Karpas-422 (cell line): ENCODE measurements at regions not wholly inside any gene's neighbourhood (a gene's known extent, or its start where the extent isn't known, plus 50 kb on each side); places are given as distances from the start of the nearest gene placed in this dataset.

Experiments
- DNase-seq: peaks from one replicate; pipeline ENCODE4 v3.0.0-alpha.2; 2015
- H2AFZ ChIP-seq: fragments of 200-600 bp; sonication (generic); 2 replicates; pipeline ENCODE4 v1.6.1; 2014; ENCODE audit warnings: antibody characterized with exemption, low read length, mixed read lengths
- H3K27ac ChIP-seq: fragments of 200-600 bp; sonication (generic); 2 replicates; pipeline ENCODE4 v1.5.1; 2014; ENCODE audit warnings: mild to moderate bottlenecking, low read length, moderate library complexity
- H3K27me3 ChIP-seq: fragments of 200-600 bp; sonication (generic); 2 replicates; pipeline ENCODE4 v1.6.1; 2014; ENCODE audit warnings: low read length, mixed read lengths
- H3K36me3 ChIP-seq: fragments of 200-600 bp; sonication (generic); 2 replicates; pipeline ENCODE4 v1.6.1; 2014; ENCODE audit warnings: low read length, mixed read lengths; ENCODE audit not compliant: insufficient read depth
- H3K4me1 ChIP-seq: fragments of 200-600 bp; sonication (generic); 2 replicates; pipeline ENCODE4 v1.6.1; 2014; ENCODE audit warnings: mild to moderate bottlenecking, low read length, mixed read lengths
- H3K4me2 ChIP-seq: fragments of 200-600 bp; sonication (generic); 2 replicates; pipeline ENCODE4 v1.6.1; 2014; ENCODE audit warnings: low read length, low read depth, mild to moderate bottlenecking; ENCODE audit not compliant: poor library complexity, severe bottlenecking
- H3K4me3 ChIP-seq: fragments of 200-600 bp; sonication (generic); 2 replicates; pipeline ENCODE4 v1.5.1; 2014; ENCODE audit warnings: mild to moderate bottlenecking, antibody characterized with exemption, low read length, mixed read lengths
- H3K79me2 ChIP-seq: fragments of 200-600 bp; sonication (generic); 2 replicates; pipeline ENCODE4 v1.6.1; 2014; ENCODE audit warnings: mild to moderate bottlenecking, low read length, mixed read lengths
- H3K9ac ChIP-seq: fragments of 200-600 bp; sonication (generic); 2 replicates; pipeline ENCODE4 v1.6.0; 2014; ENCODE audit warnings: low read length
- H3K9me2 ChIP-seq: fragments of 200-600 bp; sonication (generic), shearing (Covaris generic); replicated peaks from 2 replicates; pipeline ENCODE4 v1.6.0; 2014; ENCODE audit warnings: mild to moderate bottlenecking, low read length, moderate library complexity; ENCODE audit not compliant: insufficient read depth
- H3K9me3 ChIP-seq: fragments of 300-700, 200-600 bp; sonication (generic); 2 replicates; pipeline ENCODE4 v1.6.1; 2014; ENCODE audit warnings: low read length, mixed read lengths
- H4K20me1 ChIP-seq: fragments of 200-600 bp; sonication (generic); 2 replicates; pipeline ENCODE4 v1.6.1; 2014; ENCODE audit warnings: mild to moderate bottlenecking, antibody characterized with exemption, low read length, low read depth; ENCODE audit not compliant: insufficient read depth

DNA sequence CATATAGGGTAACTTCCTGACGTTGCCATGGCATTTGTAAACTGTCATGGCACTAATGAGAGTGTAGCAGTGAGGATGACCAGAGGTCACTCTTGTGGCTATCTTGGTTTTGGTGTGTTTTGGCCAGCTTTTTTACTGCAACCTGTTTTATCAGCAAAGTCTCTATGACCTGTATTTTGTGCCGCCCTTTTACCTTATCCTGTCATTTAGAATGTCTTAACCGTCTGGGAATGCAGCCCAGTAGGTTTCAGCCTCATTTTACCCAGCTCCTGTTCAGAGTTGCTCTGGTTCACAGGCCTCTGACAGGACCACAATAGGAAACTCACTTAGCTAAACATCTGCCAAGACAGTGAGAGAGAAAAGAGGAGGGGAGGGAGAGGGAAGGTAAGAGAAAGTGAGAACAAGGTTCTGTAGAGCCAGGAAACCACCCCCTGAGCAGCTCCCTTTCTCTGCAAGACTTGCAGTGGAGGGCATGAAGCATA lies 64.8 kb upstream of the PLEKHG3 start:
- Histone ChIP-seq H3K4me1 (no peaks in the 10 kb centered on the region; the same call in 1 of the 2 replicates), H3K4me2 (no peak overlapping the region), H3K27ac (no peak overlapping the region), H3K4me3 (no peak overlapping the region), H3K9ac (no peak overlapping the region), H4K20me1 (no peaks in the 10 kb centered on the region), H2AFZ (no peak overlapping the region), H3K79me2 (no peaks in the 10 kb centered on the region), H3K9me3 (no peaks in the 10 kb centered on the region), H3K36me3 (no peaks in the 10 kb centered on the region), H3K9me2 (no peaks in the 10 kb centered on the region), H3K27me3 (no peaks in the 10 kb centered on the region)
- no peak for DNase-seq

DNA sequence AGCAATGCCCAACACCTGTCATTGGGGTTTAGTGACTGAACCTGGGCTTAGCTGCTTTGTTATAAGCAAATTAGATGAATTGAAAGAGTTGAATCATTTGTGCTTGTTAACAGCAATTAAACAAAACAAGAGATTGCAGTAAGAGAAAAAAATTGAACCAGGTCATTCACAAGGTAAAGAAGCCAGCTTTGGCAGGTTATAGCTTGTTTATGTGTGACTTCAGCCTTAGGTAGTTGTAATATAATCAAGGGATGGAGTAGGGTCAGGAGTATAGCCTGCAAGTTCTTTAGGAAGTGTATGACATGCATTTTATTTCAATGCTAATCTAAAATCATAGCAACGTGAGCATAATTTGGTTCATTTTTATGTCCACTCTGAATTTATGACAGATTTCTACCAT lies 63.4 kb upstream of the PLEKHG3 start:
- no peak overlapping the region for H3K27ac ChIP-seq
- no peaks in the 10 kb centered on the region for H3K9me3 ChIP-seq
- H3K4me2 ChIP-seq = no peak overlapping the region
- no peak overlapping the region for H3K4me3 ChIP-seq
- H3K79me2 ChIP-seq = no peaks in the 10 kb centered on the region
- H3K4me1 ChIP-seq = no peaks in the 10 kb centered on the region; the same call in 1 of the 2 replicates
- no peaks in the 10 kb centered on the region for H3K9me2 ChIP-seq
- no peak for DNase-seq
- no peaks in the 10 kb centered on the region for H3K36me3 ChIP-seq
- H2AFZ ChIP-seq = no peak overlapping the region
- H3K27me3 ChIP-seq = no peaks in the 10 kb centered on the region
- H4K20me1 ChIP-seq = no peaks in the 10 kb centered on the region
- no peak overlapping the region for H3K9ac ChIP-seq

DNA sequence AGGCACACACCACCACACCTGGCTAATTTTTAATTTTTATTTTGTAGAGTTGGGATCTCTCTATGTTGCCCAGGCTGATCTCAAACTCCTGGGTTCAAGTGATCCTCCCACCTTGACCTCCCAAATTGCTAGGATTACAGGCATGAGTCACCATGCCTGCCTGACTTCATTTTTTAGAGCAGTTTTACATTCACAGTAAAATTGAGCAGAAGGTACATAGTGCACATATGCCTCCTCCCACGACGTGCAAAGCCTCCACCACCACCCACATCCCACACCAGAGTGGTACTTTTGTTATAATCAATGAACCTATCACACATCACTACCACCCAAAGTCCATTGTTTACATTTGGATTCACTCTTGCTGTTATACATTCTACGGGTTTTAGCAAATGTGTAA lies 62.5 kb upstream of the PLEKHG3 start:
- no peaks in the 10 kb centered on the region for H4K20me1 ChIP-seq

DNA sequence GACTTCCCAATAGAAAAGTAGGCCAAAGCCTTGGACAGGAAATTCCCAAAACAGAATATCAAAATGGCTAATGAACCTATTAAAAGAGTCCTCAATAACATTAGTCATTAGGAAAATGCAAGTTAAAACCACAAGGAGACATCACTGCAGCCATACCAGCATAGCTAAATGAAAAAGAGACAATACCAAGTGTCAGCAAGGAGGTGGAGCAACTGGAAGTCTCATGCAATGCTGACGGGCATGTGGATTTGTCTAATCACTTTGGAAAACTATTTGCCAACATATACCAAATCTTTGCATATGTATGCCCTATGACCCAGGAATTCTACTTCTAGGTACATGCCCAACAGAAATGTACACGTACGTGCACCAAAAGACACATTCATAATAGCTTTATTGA lies 60.5 kb upstream of the PLEKHG3 start:
- no peak for DNase-seq
- Histone ChIP-seq H3K27ac (no peak overlapping the region), H3K9ac (no peak overlapping the region), H3K9me3 (no peaks in the 10 kb centered on the region), H3K27me3 (no peaks in the 10 kb centered on the region), H2AFZ (no peak overlapping the region), H4K20me1 (no peaks in the 10 kb centered on the region), H3K79me2 (no peaks in the 10 kb centered on the region), H3K36me3 (no peaks in the 10 kb centered on the region), H3K9me2 (no peaks in the 10 kb centered on the region), H3K4me1 (no peaks in the 10 kb centered on the region), H3K4me3 (no peak overlapping the region), H3K4me2 (no peak overlapping the region)

More for the DNA sequence above, 62.5 kb upstream of the PLEKHG3 start:
- Histone ChIP-seq H3K79me2 (no peaks in the 10 kb centered on the region), H3K27me3 (no peaks in the 10 kb centered on the region), H3K4me1 (no peaks in the 10 kb centered on the region; the same call in 1 of the 2 replicates), H3K4me2 (no peak overlapping the region), H3K9me3 (no peaks in the 10 kb centered on the region), H3K4me3 (no peak overlapping the region), H3K9me2 (no peaks in the 10 kb centered on the region), H3K27ac (no peak overlapping the region), H2AFZ (no peak overlapping the region), H3K36me3 (no peaks in the 10 kb centered on the region), H3K9ac (no peak overlapping the region)
- no peak for DNase-seq

DNA sequence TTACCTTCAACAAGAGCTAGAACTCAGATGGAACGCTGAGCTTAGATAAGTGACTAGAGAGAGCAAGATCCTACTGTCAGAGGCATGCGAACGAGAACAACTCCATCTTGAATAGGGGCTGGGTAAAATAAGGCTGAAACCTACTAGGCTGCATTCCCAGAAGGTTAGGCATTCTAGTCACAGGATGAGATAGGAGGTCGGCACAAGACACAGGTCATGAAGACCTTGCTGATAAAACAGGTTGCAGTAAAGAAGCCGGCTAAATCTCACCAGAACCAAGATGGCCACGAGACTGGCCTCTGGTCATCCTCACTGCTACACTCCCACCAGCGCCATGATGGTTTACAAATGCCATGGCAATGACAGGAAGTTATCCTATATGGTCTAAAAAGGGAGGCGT lies 59.6 kb upstream of the PLEKHG3 start:
- Histone ChIP-seq H3K27me3 (no peaks in the 10 kb centered on the region), H2AFZ (no peak overlapping the region), H3K4me2 (no peak overlapping the region), H3K79me2 (no peaks in the 10 kb centered on the region), H4K20me1 (no peaks in the 10 kb centered on the region), H3K36me3 (no peaks in the 10 kb centered on the region), H3K27ac (no peak overlapping the region), H3K9ac (no peak overlapping the region), H3K9me2 (no peaks in the 10 kb centered on the region), H3K9me3 (no peaks in the 10 kb centered on the region), H3K4me1 (peaks cover 4% of the 10 kb centered on the region), H3K4me3 (no peak overlapping the region)
- no peak for DNase-seq

DNA sequence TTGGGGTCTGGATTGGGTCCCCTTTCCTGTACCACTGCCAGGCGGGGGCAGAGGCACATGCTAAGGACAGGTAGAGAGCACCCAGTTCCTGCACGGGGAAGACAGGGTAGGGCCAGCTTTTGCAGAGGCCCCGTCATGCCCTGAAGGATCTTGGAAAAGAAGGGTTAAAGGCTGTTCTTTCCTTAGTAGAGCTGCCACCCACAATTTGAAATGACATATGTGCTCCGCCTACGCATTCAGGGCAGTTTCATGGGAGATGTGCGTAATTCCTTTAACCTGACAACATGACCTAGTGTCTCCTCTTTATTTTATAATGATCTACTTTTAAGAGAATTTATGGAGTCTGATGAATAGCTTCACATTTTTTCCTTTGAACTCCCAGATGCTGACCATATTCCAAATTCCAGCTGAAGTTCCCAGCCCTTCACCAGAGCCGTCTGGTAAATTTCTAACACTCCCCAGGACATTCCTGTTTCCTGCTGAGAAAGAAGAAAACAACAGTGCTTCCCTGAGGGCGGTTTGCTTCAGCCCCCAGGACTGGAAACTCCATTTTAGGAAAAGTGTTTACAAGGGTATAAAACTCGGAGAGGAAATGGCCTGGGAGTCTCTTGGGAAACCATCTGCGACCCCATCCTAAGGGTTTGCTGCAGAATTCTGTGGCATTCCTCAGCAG lies 58.9 kb upstream of the PLEKHG3 start:
- Histone ChIP-seq H3K36me3 (no peaks in the 10 kb centered on the region), H3K4me1 (peaks cover 5% of the 10 kb centered on the region), H3K9me3 (no peaks in the 10 kb centered on the region), H3K9me2 (no peaks in the 10 kb centered on the region), H3K9ac (no peak overlapping the region), H3K27me3 (no peaks in the 10 kb centered on the region), H2AFZ (no peak overlapping the region), H3K27ac (no peak overlapping the region), H3K79me2 (no peaks in the 10 kb centered on the region), H3K4me3 (no peak overlapping the region), H3K4me2 (no peak overlapping the region), H4K20me1 (no peaks in the 10 kb centered on the region)
- DNase-seq = no peak

DNA sequence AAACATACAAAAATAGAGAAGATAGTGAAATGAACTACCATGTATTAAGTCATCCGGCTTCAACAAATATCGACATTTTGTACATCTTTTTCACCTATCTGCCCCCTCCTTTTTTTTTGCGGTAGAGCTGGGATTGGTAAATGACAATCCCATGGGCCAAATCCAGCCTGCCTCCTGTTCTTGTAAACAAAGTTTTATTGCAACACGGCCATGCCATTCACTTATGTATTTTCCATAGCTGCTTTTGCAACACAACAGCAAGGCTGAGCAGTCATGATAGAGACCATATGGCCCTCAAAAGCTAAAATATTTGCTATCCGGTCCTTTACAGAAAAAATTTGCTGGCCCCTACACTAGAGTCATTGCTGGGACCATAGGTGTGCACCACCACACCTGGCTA lies 58.1 kb upstream of the PLEKHG3 start:
- H3K27ac ChIP-seq = no peak overlapping the region
- no peaks in the 10 kb centered on the region for H3K36me3 ChIP-seq
- no peaks in the 10 kb centered on the region for H3K9me2 ChIP-seq
- H2AFZ ChIP-seq = no peak overlapping the region
- H3K9ac ChIP-seq = no peak overlapping the region
- no peak overlapping the region for H3K4me3 ChIP-seq
- no peak overlapping the region for H3K4me2 ChIP-seq
- no peaks in the 10 kb centered on the region for H3K79me2 ChIP-seq
- no peak for DNase-seq
- H4K20me1 ChIP-seq = no peaks in the 10 kb centered on the region
- H3K9me3 ChIP-seq = no peaks in the 10 kb centered on the region
- no peaks in the 10 kb centered on the region for H3K27me3 ChIP-seq
- H3K4me1 ChIP-seq = peaks cover 5% of the 10 kb centered on the region

DNA sequence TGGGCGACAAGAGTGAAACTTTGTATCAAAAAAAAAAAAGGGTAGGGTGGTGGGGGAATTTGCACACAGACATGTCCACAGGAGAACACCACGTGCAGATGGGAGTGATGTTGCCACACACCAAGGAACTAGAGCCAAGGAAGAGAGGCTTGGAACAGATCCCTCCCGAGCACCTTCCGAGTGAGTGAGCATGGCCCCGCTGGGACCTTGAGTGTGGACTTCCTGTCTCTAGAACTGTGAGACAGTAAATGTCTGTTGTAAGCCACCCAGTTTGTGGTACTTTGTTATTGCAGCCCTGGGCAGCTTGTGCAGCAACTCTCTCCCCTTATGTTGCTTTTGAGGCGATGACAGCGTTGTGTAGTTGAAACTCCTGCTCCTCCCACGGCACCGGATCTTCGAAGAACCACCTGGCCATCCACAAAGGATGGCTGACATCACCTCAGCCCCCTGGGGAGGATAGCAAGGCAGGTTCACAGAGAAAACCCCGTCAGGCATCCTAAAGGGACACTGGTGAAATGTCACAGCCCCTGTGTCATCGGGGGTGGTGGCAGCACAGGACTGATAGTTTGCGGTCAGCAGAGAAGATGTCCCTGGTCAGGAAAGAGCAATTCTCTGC lies 54.7 kb upstream of the PLEKHG3 start:
- Histone ChIP-seq H3K9me3 (no peaks in the 10 kb centered on the region), H3K36me3 (no peaks in the 10 kb centered on the region), H3K79me2 (no peaks in the 10 kb centered on the region), H3K27ac (no peak overlapping the region), H2AFZ (no peak overlapping the region), H3K4me1 (peaks cover 5% of the 10 kb centered on the region), H3K4me2 (peak overlapping the region; percentile 11), H4K20me1 (no peaks in the 10 kb centered on the region), H3K9ac (no peak overlapping the region), H3K27me3 (no peaks in the 10 kb centered on the region), H3K4me3 (no peak overlapping the region), H3K9me2 (no peaks in the 10 kb centered on the region)
- DNase-seq = no peak
